Upper lobe of left lung (tissue), 6 donors: ENCODE measurements at regions not wholly inside any gene's neighbourhood (a gene's known extent, or its start where the extent isn't known, plus 50 kb on each side); places are given as distances from the start of the nearest gene placed in this dataset.

Source experiments
- ATAC-seq, 2 donors: fragments of 200-7000 bp; cut with Tn5 transposase; one replicate each; pipeline ENCODE4 v1.9.1; 2022; ENCODE audit warnings: mild to moderate bottlenecking in 2 of 2, moderate library complexity in 2 of 2; ENCODE audit not compliant: low FRiP score in 2 of 2
- DNase-seq, 2 donors: peaks; one replicate each; pipeline ENCODE4 v3.0.0-alpha.2; 2019 to 2020
- H3K27ac ChIP-seq, 4 donors: fragments of 200-600 bp; sonication (generic); one replicate each; pipeline ENCODE4 v1.5.1; 2016 to 2019
- H3K27me3 ChIP-seq, 4 donors: fragments of 200-600 bp; sonication (generic); one replicate each; pipeline ENCODE4 v1.5.1; 2017 to 2019
- H3K36me3 ChIP-seq, 4 donors: fragments of 200-600 bp; sonication (generic); one replicate each; pipeline ENCODE4 v1.5.1; 2016 to 2019
- H3K4me1 ChIP-seq, 4 donors: fragments of 200-600 bp; sonication (generic); one replicate each; pipeline ENCODE4 v1.5.1; 2018 to 2019
- H3K4me3 ChIP-seq, 4 donors: fragments of 200-600 bp; sonication (generic); one replicate each; pipeline ENCODE4 v1.5.1; 2017 to 2019; ENCODE audit warnings: mild to moderate bottlenecking in 2 of 4, moderate library complexity in 1 of 4
- H3K9me3 ChIP-seq, 4 donors: fragments of 200-600 bp; sonication (generic); one replicate each; pipeline ENCODE4 v1.5.1; 2018 to 2019
- CTCF ChIP-seq, 6 experiments: fragments of 450-650 bp in 4 of 6; fragments of 200-600 bp in 2 of 6; sonication (generic) in 2 of 6; IDR thresholded peaks; one replicate each; pipeline ENCODE4 v1.5.1; 2016 to 2019; ENCODE audit warnings: antibody characterized with exemption in 6 of 6
- EP300 ChIP-seq, 4 donors: sonication (generic); formaldehyde crosslinking; IDR thresholded peaks; one replicate each; pipeline ENCODE4 v1.5.1; 2017; ENCODE audit warnings: antibody characterized with exemption in 4 of 4, control low read depth in 2 of 4
- POLR2A ChIP-seq, 4 donors: fragments of 450-650 bp; IDR thresholded peaks; one replicate each; pipeline ENCODE4 v1.5.1; 2016 to 2017; ENCODE audit warnings: antibody characterized with exemption in 4 of 4, mild to moderate bottlenecking in 2 of 4
- POLR2AphosphoS5 ChIP-seq, 2 donors: sonication (generic); formaldehyde crosslinking; IDR thresholded peaks; one replicate each; pipeline ENCODE4 v1.5.1; 2017; ENCODE audit warnings: antibody characterized with exemption in 2 of 2
- WGBS, 2 donors: methylation state at CpG; one replicate each; pipeline ENCODE4 v1.1.5; 2017 to 2018; 5-methylcytosine and 5-hydroxymethylcytosine counted together
- donor health status: DM: no; HTN: no; CAD: no; lungs with moderate emphysema.
- donor health status: DM: no; HTN: yes; CAD: no; lungs with severe emphysema.

- TF ChIP-seq POLR2A (IDR thresholded peaks at IDR 0.05), result no peak
- no peak for TF ChIP-seq EP300 (IDR thresholded peaks at IDR 0.05)
- no peak for TF ChIP-seq POLR2AphosphoS5 (IDR thresholded peaks at IDR 0.05)
- no peak for TF ChIP-seq CTCF (IDR thresholded peaks at IDR 0.05)
- no peaks in the 10 kb centered on the region for H3K27me3 ChIP-seq
- H3K27ac ChIP-seq, result no peak overlapping the region
- WGBS, 2 donors, result 42 to 74% methylated on average over 2 of the region's 2 CpGs
- ATAC-seq (no peak), DNase-seq (no peak)
- no peaks in the 10 kb centered on the region for H3K36me3 ChIP-seq
- H3K9me3 ChIP-seq, result no peaks in the 10 kb centered on the region
- H3K4me1 ChIP-seq, result no peaks in the 10 kb centered on the region
- no peak overlapping the region for H3K4me3 ChIP-seq
Observed at GRCh38 chr4:188463909-188464308, 324.7 kb downstream of the TRIML1 start.

GRCh38 chr4:188466001-188466400, 326.8 kb downstream of the TRIML1 start:
- whole genome bisulfite sequencing, 2 donors, result 17 to 34% methylated on average over 1 of the region's 1 CpG
- no peaks in the 10 kb centered on the region for H3K9me3 ChIP-seq
- no peak overlapping the region for H3K4me3 ChIP-seq
- TF ChIP-seq EP300 (IDR thresholded peaks at IDR 0.05) (no peak), CTCF (IDR thresholded peaks at IDR 0.05) (no peak), POLR2AphosphoS5 (IDR thresholded peaks at IDR 0.05) (no peak), POLR2A (IDR thresholded peaks at IDR 0.05) (no peak)
- no peak for ATAC-seq
- no peaks in the 10 kb centered on the region for H3K27me3 ChIP-seq
- DNase-seq, result no peak
- H3K4me1 ChIP-seq, result no peaks in the 10 kb centered on the region
- H3K27ac ChIP-seq, result no peak overlapping the region
- H3K36me3 ChIP-seq, result no peaks in the 10 kb centered on the region

- 56 to 62% methylated on average over 5 of the region's 5 CpGs for WGBS, 2 donors
- DNase-seq, result no peak
- H3K27me3 ChIP-seq, result no peaks in the 10 kb centered on the region
- ATAC-seq, result no peak
- H3K4me3 ChIP-seq, result no peak overlapping the region
- no peaks in the 10 kb centered on the region for H3K9me3 ChIP-seq
- no peak overlapping the region for H3K27ac ChIP-seq
- TF ChIP-seq EP300 (IDR thresholded peaks at IDR 0.05), result no peak
- TF ChIP-seq POLR2A (IDR thresholded peaks at IDR 0.05), result no peak
- TF ChIP-seq CTCF (IDR thresholded peaks at IDR 0.05), result no peak
- no peak for TF ChIP-seq POLR2AphosphoS5 (IDR thresholded peaks at IDR 0.05)
- H3K36me3 ChIP-seq, result no peaks in the 10 kb centered on the region
- H3K4me1 ChIP-seq, result no peaks in the 10 kb centered on the region
Observed at GRCh38 chr4:188484256-188484655, 345.0 kb downstream of the TRIML1 start.

GRCh38 chr4:188485906-188486305, 346.7 kb downstream of the TRIML1 start:
- Histone ChIP-seq H3K9me3 (peaks cover 0 to 5% (median 0%) of the 10 kb centered on the region in 4 donors), H3K27ac (no peak overlapping the region), H3K36me3 (no peaks in the 10 kb centered on the region), H3K4me1 (no peaks in the 10 kb centered on the region), H3K27me3 (no peaks in the 10 kb centered on the region), H3K4me3 (no peak overlapping the region)
- ATAC-seq (no peak), DNase-seq (no peak)
- no peak for TF ChIP-seq EP300 (IDR thresholded peaks at IDR 0.05)
- TF ChIP-seq POLR2AphosphoS5 (IDR thresholded peaks at IDR 0.05), result no peak
- no peak for TF ChIP-seq CTCF (IDR thresholded peaks at IDR 0.05)
- TF ChIP-seq POLR2A (IDR thresholded peaks at IDR 0.05), result no peak
- 70 to 79% methylated on average over 5 of the region's 5 CpGs for WGBS, 2 donors

GRCh38 chr4:188492886-188493285, 353.6 kb downstream of the TRIML1 start:
- H3K27ac ChIP-seq, result no peak overlapping the region
- WGBS, 2 donors, result 29 to 31% methylated on average over 6 of the region's 6 CpGs
- TF ChIP-seq POLR2AphosphoS5 (IDR thresholded peaks at IDR 0.05) (no peak), EP300 (IDR thresholded peaks at IDR 0.05) (no peak), CTCF (IDR thresholded peaks at IDR 0.05) (no peak), POLR2A (IDR thresholded peaks at IDR 0.05) (no peak)
- no peaks in the 10 kb centered on the region for H3K4me1 ChIP-seq
- ATAC-seq, result no peak
- H3K27me3 ChIP-seq, result no peaks in the 10 kb centered on the region
- H3K36me3 ChIP-seq, result no peaks in the 10 kb centered on the region
- peaks cover 0 to 5% (median 2%) of the 10 kb centered on the region in 4 donors for H3K9me3 ChIP-seq
- no peak overlapping the region for H3K4me3 ChIP-seq
- DNase-seq, result no peak
